ENCODE measurements at regions not wholly inside any gene's neighbourhood (a gene's known extent, or its start where the extent isn't known, plus 50 kb on each side); places are given as distances from the start of the nearest gene placed in this dataset.

GRCh38 chr13:68323124-68323523 lies 1093.0 kb upstream of the PCDH9 start:
- H3K36me3 ChIP-seq (ENCODE audit: insufficient read depth, low read depth, low read length), result no peaks in the 10 kb centered on the region
- no peak overlapping the region for H3K27ac ChIP-seq (ENCODE audit: low read length)
- no peak overlapping the region for H3K4me3 ChIP-seq (ENCODE audit: low read length)
- H3K9ac ChIP-seq (ENCODE audit: low read depth, low read length), result no peak overlapping the region
- H3K27me3 ChIP-seq (ENCODE audit: insufficient read depth, low read length), result no peaks in the 10 kb centered on the region
- H3K4me1 ChIP-seq (ENCODE audit: insufficient read depth, low read length), result no peaks in the 10 kb centered on the region
- no peaks in the 10 kb centered on the region; the same call in none of the 2 replicates for H3K9me3 ChIP-seq (ENCODE audit: insufficient read depth, low read depth, low read length)

DNA sequence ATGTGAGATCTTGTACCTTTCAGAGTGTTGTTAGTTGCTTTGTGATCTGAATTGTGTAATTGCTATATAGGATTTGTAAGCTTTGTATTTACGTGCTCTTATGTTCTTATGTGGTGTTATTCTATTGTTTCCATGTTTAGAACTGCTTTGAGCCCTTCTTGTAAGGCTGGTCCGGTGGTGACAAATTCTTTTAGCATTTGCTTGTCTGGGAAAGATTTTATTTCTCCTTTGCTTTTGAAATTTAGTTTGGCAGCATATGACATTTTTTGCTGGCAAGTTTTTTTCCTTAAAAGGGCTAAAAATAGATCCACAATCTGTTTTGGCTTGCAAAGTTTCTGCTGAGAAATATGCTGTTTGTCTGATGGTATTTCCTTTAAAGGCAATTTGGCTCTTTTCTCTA lies 1089.2 kb upstream of the PCDH9 start:
- no peak overlapping the region for H3K27ac ChIP-seq (ENCODE audit: low read length)
- H3K9me3 ChIP-seq (ENCODE audit: insufficient read depth, low read depth, low read length), result no peaks in the 10 kb centered on the region; the same call in none of the 2 replicates
- H3K27me3 ChIP-seq (ENCODE audit: insufficient read depth, low read length), result no peaks in the 10 kb centered on the region
- H3K4me3 ChIP-seq (ENCODE audit: low read length), result no peak overlapping the region
- no peak overlapping the region for H3K9ac ChIP-seq (ENCODE audit: low read depth, low read length)
- no peaks in the 10 kb centered on the region for H3K36me3 ChIP-seq (ENCODE audit: insufficient read depth, low read depth, low read length)
- H3K4me1 ChIP-seq (ENCODE audit: insufficient read depth, low read length), result no peaks in the 10 kb centered on the region

- Histone ChIP-seq H3K27me3 (ENCODE audit: insufficient read depth, low read length) (no peaks in the 10 kb centered on the region), H3K27ac (ENCODE audit: low read length) (no peak overlapping the region), H3K4me3 (ENCODE audit: low read length) (no peak overlapping the region), H3K36me3 (ENCODE audit: insufficient read depth, low read depth, low read length) (no peaks in the 10 kb centered on the region), H3K9me3 (ENCODE audit: insufficient read depth, low read depth, low read length) (no peaks in the 10 kb centered on the region), H3K4me1 (ENCODE audit: insufficient read depth, low read length) (no peaks in the 10 kb centered on the region), H3K9ac (ENCODE audit: low read depth, low read length) (no peak overlapping the region)
These were observed 1074.3 kb upstream of the PCDH9 start for GRCh38 chr13:68304286-68304893.

DNA sequence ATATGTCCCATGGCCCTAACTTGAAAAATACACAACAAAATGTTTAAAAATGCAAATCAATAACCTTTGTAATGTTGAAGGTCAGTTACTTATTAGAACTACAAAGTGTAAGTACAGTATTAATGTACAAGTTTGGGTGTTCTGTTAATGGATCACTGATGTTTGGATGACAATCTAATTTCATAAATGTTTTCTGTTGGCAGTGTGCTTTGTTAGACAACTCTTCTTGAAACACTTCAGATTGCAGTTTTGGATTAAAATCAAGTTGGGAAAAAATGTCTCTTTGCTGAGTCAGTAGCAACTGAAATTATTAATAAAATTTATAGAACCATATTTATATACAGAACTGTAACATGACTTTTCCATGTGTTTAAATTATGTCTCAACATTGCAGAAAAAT lies 1063.5 kb upstream of the PCDH9 start:
- H3K4me1 ChIP-seq (ENCODE audit: insufficient read depth, low read length), result no peaks in the 10 kb centered on the region
- H3K9ac ChIP-seq (ENCODE audit: low read depth, low read length), result no peak overlapping the region
- H3K27me3 ChIP-seq (ENCODE audit: insufficient read depth, low read length), result no peaks in the 10 kb centered on the region
- H3K9me3 ChIP-seq (ENCODE audit: insufficient read depth, low read depth, low read length), result no peaks in the 10 kb centered on the region
- no peak overlapping the region for H3K27ac ChIP-seq (ENCODE audit: low read length)
- H3K4me3 ChIP-seq (ENCODE audit: low read length), result no peak overlapping the region
- no peaks in the 10 kb centered on the region for H3K36me3 ChIP-seq (ENCODE audit: insufficient read depth, low read depth, low read length)

GRCh38 chr13:68292601-68293000 lies 1062.5 kb upstream of the PCDH9 start:
- Histone ChIP-seq H3K4me1 (ENCODE audit: insufficient read depth, low read length) (no peaks in the 10 kb centered on the region), H3K36me3 (ENCODE audit: insufficient read depth, low read depth, low read length) (no peaks in the 10 kb centered on the region), H3K4me3 (ENCODE audit: low read length) (no peak overlapping the region), H3K9ac (ENCODE audit: low read depth, low read length) (no peak overlapping the region), H3K9me3 (ENCODE audit: insufficient read depth, low read depth, low read length) (no peaks in the 10 kb centered on the region), H3K27me3 (ENCODE audit: insufficient read depth, low read length) (no peaks in the 10 kb centered on the region), H3K27ac (ENCODE audit: low read length) (no peak overlapping the region)

DNA sequence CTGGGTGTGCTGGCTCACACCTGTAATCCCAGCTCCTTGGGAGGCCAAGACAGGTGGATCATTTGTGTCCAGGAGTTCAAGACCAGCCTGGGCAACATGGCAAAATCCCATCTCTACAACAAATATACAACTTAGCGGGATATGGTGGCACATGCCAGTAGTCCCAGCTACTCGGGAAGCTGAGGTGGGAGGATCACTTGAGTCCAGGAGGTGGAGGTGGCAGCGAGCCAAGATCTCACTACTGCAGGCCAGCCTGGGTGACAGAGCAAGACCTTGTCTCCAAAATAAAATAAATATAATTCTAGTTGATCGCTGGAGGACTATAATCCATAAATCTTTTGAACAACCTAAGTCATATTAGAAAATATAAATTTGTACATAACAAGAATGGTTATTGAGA lies 1061.5 kb upstream of the PCDH9 start:
- Histone ChIP-seq H3K4me1 (ENCODE audit: insufficient read depth, low read length) (no peaks in the 10 kb centered on the region), H3K27ac (ENCODE audit: low read length) (no peak overlapping the region), H3K9me3 (ENCODE audit: insufficient read depth, low read depth, low read length) (no peaks in the 10 kb centered on the region), H3K4me3 (ENCODE audit: low read length) (no peak overlapping the region), H3K27me3 (ENCODE audit: insufficient read depth, low read length) (no peaks in the 10 kb centered on the region), H3K9ac (ENCODE audit: low read depth, low read length) (no peak overlapping the region), H3K36me3 (ENCODE audit: insufficient read depth, low read depth, low read length) (no peaks in the 10 kb centered on the region)

GRCh38 chr13:68275758-68276157 lies 1045.6 kb upstream of the PCDH9 start:
- Histone ChIP-seq H3K4me3 (ENCODE audit: low read length) (no peak overlapping the region), H3K9ac (ENCODE audit: low read depth, low read length) (no peak overlapping the region), H3K27ac (ENCODE audit: low read length) (no peak overlapping the region), H3K36me3 (ENCODE audit: insufficient read depth, low read depth, low read length) (no peaks in the 10 kb centered on the region), H3K9me3 (ENCODE audit: insufficient read depth, low read depth, low read length) (peaks cover 31% of the 10 kb centered on the region), H3K4me1 (ENCODE audit: insufficient read depth, low read length) (no peaks in the 10 kb centered on the region), H3K27me3 (ENCODE audit: insufficient read depth, low read length) (no peaks in the 10 kb centered on the region)

DNA sequence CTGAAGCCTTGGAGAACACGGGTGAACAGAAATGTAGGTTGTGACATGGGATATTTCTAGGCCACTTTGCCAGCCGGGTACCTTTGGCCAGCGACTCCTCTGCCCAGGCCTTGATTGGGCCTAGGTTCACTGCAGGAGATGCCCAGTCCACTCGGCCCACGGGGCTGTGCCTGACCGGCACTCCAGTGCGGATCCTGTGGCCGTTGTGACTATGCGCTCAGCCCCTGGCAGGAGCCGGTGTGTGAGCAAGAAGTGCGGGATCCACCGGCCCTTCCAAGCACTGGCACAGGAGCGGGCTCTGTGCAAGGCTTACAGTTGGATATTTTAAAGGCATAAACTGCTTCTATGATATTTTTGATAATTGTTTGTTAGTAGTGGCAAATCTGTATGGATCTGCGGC lies 1042.5 kb upstream of the PCDH9 start:
- Histone ChIP-seq H3K36me3 (ENCODE audit: insufficient read depth, low read depth, low read length) (no peaks in the 10 kb centered on the region), H3K9ac (ENCODE audit: low read depth, low read length) (no peak overlapping the region)

DNA sequence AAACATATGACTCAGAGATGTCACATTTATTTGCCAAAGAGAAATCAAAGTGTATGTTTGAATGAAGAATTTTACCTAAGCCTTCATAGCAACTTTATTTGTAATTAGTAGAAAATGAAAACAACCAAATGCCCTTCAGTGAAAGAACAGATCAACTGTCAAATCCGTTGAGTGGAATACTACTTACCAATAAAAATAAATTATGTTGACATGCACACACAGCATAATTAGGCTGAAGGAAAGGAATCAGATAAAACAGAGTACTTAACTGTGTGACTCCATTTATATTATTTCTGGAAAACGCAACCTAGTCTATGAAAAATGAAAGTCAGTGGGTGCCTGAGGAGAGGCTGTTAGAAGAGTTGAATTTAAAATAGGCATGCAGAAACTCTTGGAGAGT lies 1034.6 kb upstream of the PCDH9 start:
- Histone ChIP-seq H3K9me3 (ENCODE audit: insufficient read depth, low read depth, low read length) (no peaks in the 10 kb centered on the region), H3K4me1 (ENCODE audit: insufficient read depth, low read length) (no peaks in the 10 kb centered on the region), H3K27ac (ENCODE audit: low read length) (no peak overlapping the region), H3K36me3 (ENCODE audit: insufficient read depth, low read depth, low read length) (no peaks in the 10 kb centered on the region), H3K4me3 (ENCODE audit: low read length) (no peak overlapping the region), H3K9ac (ENCODE audit: low read depth, low read length) (no peak overlapping the region), H3K27me3 (ENCODE audit: insufficient read depth, low read length) (no peaks in the 10 kb centered on the region)

More for the DNA sequence above, 1042.5 kb upstream of the PCDH9 start:
- Histone ChIP-seq H3K9me3 (ENCODE audit: insufficient read depth, low read depth, low read length) (peaks cover 31% of the 10 kb centered on the region; the same call in 1 of the 2 replicates), H3K27ac (ENCODE audit: low read length) (no peak overlapping the region), H3K4me1 (ENCODE audit: insufficient read depth, low read length) (no peaks in the 10 kb centered on the region), H3K4me3 (ENCODE audit: low read length) (no peak overlapping the region), H3K27me3 (ENCODE audit: insufficient read depth, low read length) (no peaks in the 10 kb centered on the region)

GRCh38 chr13:68261105-68261504 lies 1031.0 kb upstream of the PCDH9 start:
- Histone ChIP-seq H3K9me3 (ENCODE audit: insufficient read depth, low read depth, low read length) (no peaks in the 10 kb centered on the region; the same call in 1 of the 2 replicates), H3K27ac (ENCODE audit: low read length) (no peak overlapping the region), H3K4me3 (ENCODE audit: low read length) (no peak overlapping the region), H3K4me1 (ENCODE audit: insufficient read depth, low read length) (no peaks in the 10 kb centered on the region), H3K9ac (ENCODE audit: low read depth, low read length) (no peak overlapping the region), H3K27me3 (ENCODE audit: insufficient read depth, low read length) (no peaks in the 10 kb centered on the region), H3K36me3 (ENCODE audit: insufficient read depth, low read depth, low read length) (no peaks in the 10 kb centered on the region)

DNA sequence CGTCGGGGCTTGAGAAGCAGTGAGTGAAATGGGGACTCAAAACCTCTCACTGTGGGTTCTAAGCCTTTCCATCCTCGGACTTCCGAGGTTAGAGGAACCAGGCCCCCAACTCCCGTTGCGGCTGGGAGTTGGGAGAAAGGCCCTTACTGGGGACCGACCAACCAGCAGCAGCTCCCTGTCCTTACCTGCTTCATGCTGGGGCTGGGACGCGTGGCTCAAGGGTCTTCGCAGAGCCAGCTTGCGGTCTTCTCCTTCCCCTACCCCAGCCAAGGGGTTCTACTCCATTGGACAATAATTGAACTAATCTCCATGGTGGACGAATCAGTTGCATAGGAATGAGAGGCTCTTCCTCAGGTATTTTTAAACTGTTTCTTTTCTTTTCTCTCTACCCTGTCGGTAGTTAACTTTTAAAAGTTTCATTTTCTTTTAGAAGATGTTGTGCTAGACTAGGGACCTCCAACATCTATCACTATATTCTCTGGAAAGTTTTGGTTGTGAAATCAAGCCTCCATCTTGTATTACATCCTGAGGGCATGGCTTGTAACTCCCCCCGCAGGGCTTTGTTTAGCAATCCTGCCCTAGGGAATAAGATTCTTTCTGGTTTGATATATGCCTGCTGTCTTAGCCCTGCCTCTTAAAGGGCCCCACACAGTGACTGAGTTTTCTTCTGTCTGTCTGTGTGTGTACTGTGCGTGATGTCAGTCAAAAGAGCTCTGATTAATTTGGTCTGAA lies 1027.1 kb upstream of the PCDH9 start:
- no peaks in the 10 kb centered on the region for H3K4me1 ChIP-seq (ENCODE audit: insufficient read depth, low read length)

DNA sequence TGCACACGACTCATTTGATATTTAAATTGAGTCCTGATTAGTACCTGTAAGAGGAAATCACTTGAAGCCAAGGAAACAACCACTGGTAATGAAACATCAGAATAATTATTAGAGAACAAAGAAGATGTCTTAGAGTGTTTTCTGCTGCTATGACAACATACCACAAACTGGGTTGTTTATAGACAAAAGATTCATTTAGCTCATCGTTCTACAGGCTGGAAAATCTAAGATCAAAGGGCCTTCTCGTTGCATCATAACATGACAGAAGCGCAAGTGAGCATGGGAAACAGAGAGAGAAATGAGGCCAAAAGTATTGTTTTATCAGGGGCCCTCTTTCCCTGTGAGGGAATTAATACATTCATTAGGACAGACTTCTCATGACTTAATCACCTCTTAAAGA lies 1024.0 kb upstream of the PCDH9 start:
- no peaks in the 10 kb centered on the region; the same call in 1 of the 2 replicates for H3K9me3 ChIP-seq (ENCODE audit: insufficient read depth, low read depth, low read length)
- no peak overlapping the region for H3K9ac ChIP-seq (ENCODE audit: low read depth, low read length)
- no peak overlapping the region for H3K27ac ChIP-seq (ENCODE audit: low read length)
- H3K4me3 ChIP-seq (ENCODE audit: low read length), result no peak overlapping the region
- no peaks in the 10 kb centered on the region for H3K36me3 ChIP-seq (ENCODE audit: insufficient read depth, low read depth, low read length)
- H3K4me1 ChIP-seq (ENCODE audit: insufficient read depth, low read length), result no peaks in the 10 kb centered on the region
- no peaks in the 10 kb centered on the region for H3K27me3 ChIP-seq (ENCODE audit: insufficient read depth, low read length)

More for the DNA sequence above, 1027.1 kb upstream of the PCDH9 start:
- Histone ChIP-seq H3K36me3 (ENCODE audit: insufficient read depth, low read depth, low read length) (no peaks in the 10 kb centered on the region), H3K9ac (ENCODE audit: low read depth, low read length) (no peak overlapping the region), H3K4me3 (ENCODE audit: low read length) (no peak overlapping the region), H3K27ac (ENCODE audit: low read length) (no peak overlapping the region), H3K27me3 (ENCODE audit: insufficient read depth, low read length) (no peaks in the 10 kb centered on the region), H3K9me3 (ENCODE audit: insufficient read depth, low read depth, low read length) (no peaks in the 10 kb centered on the region; the same call in 1 of the 2 replicates)
